ENCODE measurements at regions not wholly inside any gene's neighbourhood (a gene's known extent, or its start where the extent isn't known, plus 50 kb on each side); places are given as distances from the start of the nearest gene placed in this dataset.
A peak's percentile ranks its signal among the peaks of the same experiment; 100 is the strongest.

DNA sequence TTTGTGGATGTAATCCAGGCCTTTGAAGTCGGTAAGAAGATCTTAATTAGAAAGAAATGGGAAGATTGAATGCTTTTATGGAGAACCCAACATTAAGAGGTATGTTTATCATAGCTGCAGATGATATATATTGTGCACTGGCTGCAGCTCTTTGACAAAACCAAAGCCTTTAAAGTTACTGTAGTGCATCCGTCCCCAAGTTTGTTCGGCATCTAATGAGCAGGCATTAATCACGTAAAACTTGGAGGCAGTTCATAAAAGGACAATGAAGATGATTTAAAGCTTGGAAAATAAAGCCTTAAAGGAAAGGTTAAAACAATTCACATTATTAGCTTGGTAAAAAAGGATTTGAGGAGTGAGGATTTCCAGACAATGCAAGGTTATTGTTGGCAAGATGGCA lies 150.8 kb upstream of the ARX start:
- no peak overlapping the region for H3K27ac ChIP-seq (ENCODE audit: low read depth, low read length, poor library complexity, severe bottlenecking)
- no peak for TF ChIP-seq EZH2 (IDR thresholded peaks at IDR 0.05; ENCODE audit: borderline replicate concordance, low read depth, low read length, poor library complexity, severe bottlenecking)
- intact Hi-C loops (cut with micrococcal nuclease; ENCODE audit: unreplicated experiment), result no loop called here
- H3K4me3 ChIP-seq (ENCODE audit: low read depth, low read length, poor library complexity, severe bottlenecking), result no peak overlapping the region
- ChIA-PET POLR2A (ENCODE audit: low non-redundant PET) (interaction anchor here (0.6 kb wide), 1 partner anchor 12 kb away, joined by 3 read pairs; no protein-coding TSS in a partner anchor), CTCF (no interaction called here)
- H3K36me3 ChIP-seq (ENCODE audit: insufficient read depth, low read length, poor library complexity, severe bottlenecking), result no peaks in the 10 kb centered on the region
- BruUV-seq (replicated peaks), result no TSS peak
- DNase-seq (ENCODE audit: low spot score), result no peak
- no peaks in the 10 kb centered on the region for H3K9me3 ChIP-seq (ENCODE audit: low read depth, low read length, poor library complexity, severe bottlenecking)
- no peaks in the 10 kb centered on the region for H3K4me1 ChIP-seq (ENCODE audit: insufficient read depth, low read length, poor library complexity, severe bottlenecking)
- peaks cover 36% of the 10 kb centered on the region for H3K27me3 ChIP-seq (replicated peaks; ENCODE audit: insufficient read depth, low read depth, low read length, poor library complexity)

DNA sequence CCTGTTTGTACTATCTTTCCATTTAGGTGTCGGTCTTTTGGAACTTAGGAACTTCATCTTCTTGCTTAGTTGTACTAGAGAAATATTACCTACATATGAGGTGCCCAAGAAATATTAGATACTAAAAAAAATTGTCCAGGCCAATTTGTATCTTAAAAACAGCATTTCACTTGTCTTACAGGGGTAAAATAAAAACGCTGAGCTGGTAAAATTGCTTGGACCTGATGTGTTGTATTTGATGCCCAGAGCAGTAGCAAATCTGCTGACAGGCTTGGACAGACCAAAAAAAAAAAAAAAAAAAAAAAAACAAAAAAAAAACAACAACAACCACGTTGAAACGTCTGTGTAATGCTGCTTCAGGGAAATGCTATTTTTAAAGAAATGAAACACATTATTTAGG lies 150.4 kb upstream of the ARX start:
- DNase-seq (ENCODE audit: low spot score), result no peak
- H3K27ac ChIP-seq (ENCODE audit: low read depth, low read length, poor library complexity, severe bottlenecking), result no peak overlapping the region
- H3K27me3 ChIP-seq (replicated peaks; ENCODE audit: insufficient read depth, low read depth, low read length, poor library complexity), result peaks cover 39% of the 10 kb centered on the region
- ChIA-PET POLR2A (ENCODE audit: low non-redundant PET) (interaction anchor here (0.6 kb wide), 1 partner anchor 12 kb away, joined by 3 read pairs; no protein-coding TSS in a partner anchor), CTCF (no interaction called here)
- no peaks in the 10 kb centered on the region for H3K36me3 ChIP-seq (ENCODE audit: insufficient read depth, low read length, poor library complexity, severe bottlenecking)
- intact Hi-C loops (cut with micrococcal nuclease; ENCODE audit: unreplicated experiment), result no loop called here
- TF ChIP-seq CTCF (conservative IDR thresholded peaks at IDR 0.05; ENCODE audit: low read depth, low read length) (no peak), EZH2 (IDR thresholded peaks at IDR 0.05; ENCODE audit: borderline replicate concordance, low read depth, low read length, poor library complexity, severe bottlenecking) (no peak)
- no peaks in the 10 kb centered on the region for H3K9me3 ChIP-seq (ENCODE audit: low read depth, low read length, poor library complexity, severe bottlenecking)
- BruUV-seq (replicated peaks), result no TSS peak
- no peak overlapping the region for H3K4me3 ChIP-seq (ENCODE audit: low read depth, low read length, poor library complexity, severe bottlenecking)
- H3K4me1 ChIP-seq (ENCODE audit: insufficient read depth, low read length, poor library complexity, severe bottlenecking), result no peaks in the 10 kb centered on the region

GRCh38 chrX:25158635-25159034 lies 142.9 kb upstream of the ARX start:
- Histone ChIP-seq H3K36me3 (ENCODE audit: insufficient read depth, low read length, poor library complexity, severe bottlenecking) (no peaks in the 10 kb centered on the region), H3K9me3 (ENCODE audit: low read depth, low read length, poor library complexity, severe bottlenecking) (no peaks in the 10 kb centered on the region), H3K4me1 (ENCODE audit: insufficient read depth, low read length, poor library complexity, severe bottlenecking) (no peaks in the 10 kb centered on the region), H3K27me3 (replicated peaks; ENCODE audit: insufficient read depth, low read depth, low read length, poor library complexity) (peaks cover 12% of the 10 kb centered on the region), H3K27ac (ENCODE audit: low read depth, low read length, poor library complexity, severe bottlenecking) (no peak overlapping the region), H3K4me3 (ENCODE audit: low read depth, low read length, poor library complexity, severe bottlenecking) (no peak overlapping the region)
- no peak for TF ChIP-seq CTCF (conservative IDR thresholded peaks at IDR 0.05; ENCODE audit: low read depth, low read length)
- no peak for TF ChIP-seq EZH2 (IDR thresholded peaks at IDR 0.05; ENCODE audit: borderline replicate concordance, low read depth, low read length, poor library complexity, severe bottlenecking)
- CTCF ChIA-PET, result no interaction called here
- DNase-seq (ENCODE audit: low spot score), result peak; percentile 39
- intact Hi-C loops (cut with micrococcal nuclease; ENCODE audit: unreplicated experiment), result no loop called here
- POLR2A ChIA-PET (ENCODE audit: low non-redundant PET), result no interaction called here
- no TSS peak for BruUV-seq (replicated peaks)

DNA sequence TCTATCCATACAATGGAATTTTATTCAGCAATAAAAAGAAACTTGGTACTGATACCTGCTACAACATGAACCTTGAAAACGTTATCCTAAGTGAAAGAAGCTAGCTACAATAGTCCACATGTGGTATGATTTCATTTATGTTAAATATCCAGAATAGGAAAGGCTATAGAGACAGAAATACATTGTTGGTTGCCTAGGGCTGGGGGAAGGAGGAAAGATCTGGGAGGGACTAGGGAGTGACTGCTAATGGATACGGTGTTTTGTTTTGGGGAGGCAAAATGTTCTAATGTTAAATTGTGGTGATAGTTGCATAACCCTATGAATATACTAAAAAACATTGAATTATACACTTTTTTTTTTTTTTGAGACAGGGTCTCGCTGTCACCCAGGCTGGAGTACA lies 141.1 kb upstream of the ARX start:
- H3K4me1 ChIP-seq (ENCODE audit: insufficient read depth, low read length, poor library complexity, severe bottlenecking), result peaks cover 12% of the 10 kb centered on the region
- intact Hi-C loops (cut with micrococcal nuclease; ENCODE audit: unreplicated experiment), result no loop called here
- peaks cover 4% of the 10 kb centered on the region for H3K27me3 ChIP-seq (replicated peaks; ENCODE audit: insufficient read depth, low read depth, low read length, poor library complexity)
- no peak overlapping the region for H3K4me3 ChIP-seq (ENCODE audit: low read depth, low read length, poor library complexity, severe bottlenecking)
- POLR2A ChIA-PET (ENCODE audit: low non-redundant PET), result no interaction called here
- no peaks in the 10 kb centered on the region for H3K36me3 ChIP-seq (ENCODE audit: insufficient read depth, low read length, poor library complexity, severe bottlenecking)
- BruUV-seq (replicated peaks), result no TSS peak
- CTCF ChIA-PET, result no interaction called here
- no peak for TF ChIP-seq CTCF (conservative IDR thresholded peaks at IDR 0.05; ENCODE audit: low read depth, low read length)
- TF ChIP-seq EZH2 (IDR thresholded peaks at IDR 0.05; ENCODE audit: borderline replicate concordance, low read depth, low read length, poor library complexity, severe bottlenecking), result no peak
- H3K9me3 ChIP-seq (ENCODE audit: low read depth, low read length, poor library complexity, severe bottlenecking), result no peaks in the 10 kb centered on the region
- H3K27ac ChIP-seq (ENCODE audit: low read depth, low read length, poor library complexity, severe bottlenecking), result no peak overlapping the region
- no peak for DNase-seq (ENCODE audit: low spot score)

All from A673 (cell line).